ENCODE measurements at regions not wholly inside any gene's neighbourhood (a gene's known extent, or its start where the extent isn't known, plus 50 kb on each side); places are given as distances from the start of the nearest gene placed in this dataset.

- CTCF ChIA-PET: no interaction called here
- H3K27ac Mint-ChIP-seq: no peak overlapping the region
- no peak for DNase-seq
- H3K36me3 Mint-ChIP-seq (ENCODE audit: low read depth): no peaks in the 10 kb centered on the region
- no peaks in the 10 kb centered on the region for H3K4me1 Mint-ChIP-seq (ENCODE audit: low read depth)
- intact Hi-C loops (cut with micrococcal nuclease): no loop called here
- no peaks in the 10 kb centered on the region for H3K27me3 Mint-ChIP-seq (ENCODE audit: low read depth)
- H3K4me3 Mint-ChIP-seq: no peak overlapping the region
- no peaks in the 10 kb centered on the region for H3K9me3 Mint-ChIP-seq
These were observed 292.7 kb upstream of the AMOT start for GRCh38 chrX:113133316-113133715.

DNA sequence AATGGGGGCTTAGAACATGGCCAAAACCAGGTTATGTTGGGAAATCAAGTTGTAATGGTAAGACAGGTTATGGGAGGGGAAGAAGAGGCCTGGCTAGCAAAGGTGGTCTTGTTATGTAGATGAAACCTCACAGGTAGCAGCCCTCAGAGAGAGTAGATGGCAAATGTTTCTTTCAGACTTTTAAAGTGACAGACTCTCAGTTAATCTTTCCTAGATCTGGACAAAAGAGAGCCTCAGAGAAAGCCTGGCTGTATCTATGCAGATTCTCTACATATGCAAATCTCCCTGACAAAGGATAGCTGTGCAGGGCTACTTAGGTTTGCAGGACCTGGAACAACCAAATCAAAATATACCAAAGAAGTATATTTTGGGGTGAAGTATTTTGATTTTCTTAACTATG lies 284.1 kb upstream of the AMOT start:
- H3K27ac Mint-ChIP-seq: no peak overlapping the region
- H3K4me1 Mint-ChIP-seq (ENCODE audit: low read depth): no peaks in the 10 kb centered on the region
- DNase-seq: no peak
- intact Hi-C loops (cut with micrococcal nuclease): no loop called here
- H3K27me3 Mint-ChIP-seq (ENCODE audit: low read depth): no peaks in the 10 kb centered on the region
- no peaks in the 10 kb centered on the region for H3K36me3 Mint-ChIP-seq (ENCODE audit: low read depth)
- CTCF ChIA-PET: no interaction called here
- H3K9me3 Mint-ChIP-seq: no peaks in the 10 kb centered on the region
- H3K4me3 Mint-ChIP-seq: no peak overlapping the region

- CTCF ChIA-PET: no interaction called here
- no peak overlapping the region for H3K4me3 Mint-ChIP-seq
- no peak overlapping the region for H3K27ac Mint-ChIP-seq
- H3K27me3 Mint-ChIP-seq (ENCODE audit: low read depth): no peaks in the 10 kb centered on the region
- H3K4me1 Mint-ChIP-seq (ENCODE audit: low read depth): no peaks in the 10 kb centered on the region
- H3K9me3 Mint-ChIP-seq: no peaks in the 10 kb centered on the region
- no peak for DNase-seq
- intact Hi-C loops (cut with micrococcal nuclease): no loop called here
- no peaks in the 10 kb centered on the region for H3K36me3 Mint-ChIP-seq (ENCODE audit: low read depth)
These were observed 234.9 kb upstream of the AMOT start for GRCh38 chrX:113075521-113075920.

GRCh38 chrX:113059714-113060113 lies 219.1 kb upstream of the AMOT start:
- H3K27ac Mint-ChIP-seq: no peak overlapping the region
- no peak for DNase-seq
- CTCF ChIA-PET: no interaction called here
- intact Hi-C loops (cut with micrococcal nuclease): no loop called here
- no peak overlapping the region for H3K4me3 Mint-ChIP-seq
- peaks cover 8% of the 10 kb centered on the region for H3K9me3 Mint-ChIP-seq
- no peaks in the 10 kb centered on the region for H3K36me3 Mint-ChIP-seq (ENCODE audit: low read depth)
- H3K27me3 Mint-ChIP-seq (ENCODE audit: low read depth): no peaks in the 10 kb centered on the region
- H3K4me1 Mint-ChIP-seq (ENCODE audit: low read depth): no peaks in the 10 kb centered on the region

GRCh38 chrX:113058634-113059033 lies 218.0 kb upstream of the AMOT start:
- intact Hi-C loops (cut with micrococcal nuclease): no loop called here
- Mint-ChIP-seq H3K9me3 (peaks cover 8% of the 10 kb centered on the region), H3K4me1 (ENCODE audit: low read depth) (no peaks in the 10 kb centered on the region), H3K36me3 (ENCODE audit: low read depth) (no peaks in the 10 kb centered on the region), H3K27me3 (ENCODE audit: low read depth) (no peaks in the 10 kb centered on the region), H3K27ac (no peak overlapping the region), H3K4me3 (no peak overlapping the region)
- CTCF ChIA-PET: no interaction called here
- no peak for DNase-seq

DNA sequence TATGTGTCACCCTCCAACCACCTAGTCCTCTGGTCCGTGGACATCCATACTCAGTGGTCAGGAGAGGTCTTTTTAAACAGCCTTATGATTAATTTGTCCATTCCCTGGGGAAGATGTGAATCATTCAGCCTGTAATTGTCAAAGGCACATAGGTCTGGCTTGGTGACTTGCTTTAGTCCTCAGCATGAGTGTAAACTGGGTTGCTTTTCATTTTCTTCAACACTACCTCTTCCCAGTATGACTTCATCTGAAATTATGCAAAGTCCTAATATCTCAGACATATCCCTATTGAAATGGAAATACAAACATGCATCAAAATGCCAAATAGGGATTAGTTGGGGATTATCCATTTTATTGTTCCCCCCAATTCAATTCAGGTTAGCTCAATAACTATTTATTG lies 208.3 kb upstream of the AMOT start:
- Mint-ChIP-seq H3K36me3 (ENCODE audit: low read depth) (no peaks in the 10 kb centered on the region), H3K9me3 (peaks cover 2% of the 10 kb centered on the region), H3K4me1 (ENCODE audit: low read depth) (no peaks in the 10 kb centered on the region), H3K4me3 (no peak overlapping the region), H3K27me3 (ENCODE audit: low read depth) (no peaks in the 10 kb centered on the region), H3K27ac (no peak overlapping the region)
- no peak for DNase-seq
- intact Hi-C loops (cut with micrococcal nuclease): no loop called here
- CTCF ChIA-PET: no interaction called here

- Mint-ChIP-seq H3K4me3 (no peak overlapping the region), H3K36me3 (ENCODE audit: low read depth) (no peaks in the 10 kb centered on the region)
- CTCF ChIA-PET: no interaction called here
These were observed 207.8 kb upstream of the AMOT start for GRCh38 chrX:113048480-113048879.

GRCh38 chrX:113033966-113034680 lies 193.5 kb upstream of the AMOT start:
- no peaks in the 10 kb centered on the region for H3K4me1 Mint-ChIP-seq (ENCODE audit: low read depth)
- no peaks in the 10 kb centered on the region for H3K27me3 Mint-ChIP-seq (ENCODE audit: low read depth)
- H3K4me3 Mint-ChIP-seq: no peak overlapping the region
- DNase-seq: no peak
- CTCF ChIA-PET: no interaction called here
- no peaks in the 10 kb centered on the region for H3K36me3 Mint-ChIP-seq (ENCODE audit: low read depth)
- peaks cover 3% of the 10 kb centered on the region for H3K9me3 Mint-ChIP-seq
- intact Hi-C loops (cut with micrococcal nuclease): no loop called here
- no peak overlapping the region for H3K27ac Mint-ChIP-seq

More at GRCh38 chrX:113048480-113048879, 207.8 kb upstream of the AMOT start:
- H3K4me1 Mint-ChIP-seq (ENCODE audit: low read depth): no peaks in the 10 kb centered on the region
- no peaks in the 10 kb centered on the region for H3K27me3 Mint-ChIP-seq (ENCODE audit: low read depth)
- intact Hi-C loops (cut with micrococcal nuclease): no loop called here
- H3K9me3 Mint-ChIP-seq: peaks cover 2% of the 10 kb centered on the region
- DNase-seq: no peak
- H3K27ac Mint-ChIP-seq: no peak overlapping the region

GRCh38 chrX:113019958-113020357 lies 179.3 kb upstream of the AMOT start:
- no peaks in the 10 kb centered on the region for H3K9me3 Mint-ChIP-seq
- intact Hi-C loops (cut with micrococcal nuclease): no loop called here
- no peak overlapping the region for H3K27ac Mint-ChIP-seq
- no peak overlapping the region for H3K4me3 Mint-ChIP-seq
- H3K27me3 Mint-ChIP-seq (ENCODE audit: low read depth): peaks cover 1% of the 10 kb centered on the region
- DNase-seq: no peak
- no peaks in the 10 kb centered on the region for H3K36me3 Mint-ChIP-seq (ENCODE audit: low read depth)
- no peaks in the 10 kb centered on the region for H3K4me1 Mint-ChIP-seq (ENCODE audit: low read depth)
- CTCF ChIA-PET: no interaction called here

DNA sequence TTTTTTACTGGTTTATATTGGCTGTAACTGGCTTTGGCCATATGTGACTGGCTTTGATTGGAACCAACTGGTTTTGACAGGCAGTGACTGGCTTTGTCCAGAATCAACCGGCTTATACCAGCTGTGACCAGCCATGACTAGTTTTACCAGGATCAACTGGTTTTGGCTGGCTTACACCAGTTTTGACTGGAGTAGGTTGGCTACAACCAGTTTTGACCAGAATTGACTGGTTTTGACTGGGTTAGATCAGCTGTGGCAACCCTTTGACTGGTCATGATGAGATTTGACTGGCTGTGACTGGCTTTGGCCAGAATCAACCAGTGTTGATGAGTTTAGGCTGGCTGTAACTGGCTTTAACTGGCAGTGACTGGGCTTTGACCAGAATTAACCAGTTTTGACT lies 169.2 kb upstream of the AMOT start:
- no peak for DNase-seq
- Mint-ChIP-seq H3K36me3 (ENCODE audit: low read depth) (no peaks in the 10 kb centered on the region), H3K9me3 (no peaks in the 10 kb centered on the region), H3K4me1 (ENCODE audit: low read depth) (no peaks in the 10 kb centered on the region), H3K27ac (no peak overlapping the region), H3K4me3 (no peak overlapping the region), H3K27me3 (ENCODE audit: low read depth) (no peaks in the 10 kb centered on the region)
- intact Hi-C loops (cut with micrococcal nuclease): no loop called here
- CTCF ChIA-PET: no interaction called here

DNA sequence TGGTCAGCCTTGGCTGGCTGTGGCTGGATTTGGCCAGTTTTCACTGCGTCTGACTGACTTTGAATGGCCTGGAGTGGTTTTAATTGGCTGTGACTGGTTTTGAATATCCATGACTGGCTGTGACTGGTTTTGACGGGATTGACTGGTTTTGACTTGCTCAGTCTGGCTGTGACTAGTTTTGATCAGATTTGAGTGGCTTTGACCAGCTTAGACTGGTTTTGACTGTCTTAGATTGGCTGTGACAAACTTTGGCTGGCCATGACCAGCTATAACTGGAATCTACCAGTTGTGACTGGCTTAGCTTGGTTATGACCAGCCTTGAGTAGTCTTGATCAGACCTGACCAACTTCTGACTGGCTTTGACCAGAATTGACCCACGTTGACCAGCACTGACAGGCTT lies 168.4 kb upstream of the AMOT start:
- H3K4me3 Mint-ChIP-seq: no peak overlapping the region
- CTCF ChIA-PET: interaction anchor here (0.7 kb wide), 1 partner anchor 124 kb away, joined by 5 read pairs; no protein-coding TSS in a partner anchor
- intact Hi-C loops (cut with micrococcal nuclease): no loop called here
- no peak overlapping the region for H3K27ac Mint-ChIP-seq
- H3K9me3 Mint-ChIP-seq: no peaks in the 10 kb centered on the region
- no peaks in the 10 kb centered on the region for H3K36me3 Mint-ChIP-seq (ENCODE audit: low read depth)
- H3K27me3 Mint-ChIP-seq (ENCODE audit: low read depth): no peaks in the 10 kb centered on the region
- DNase-seq: no peak
- H3K4me1 Mint-ChIP-seq (ENCODE audit: low read depth): no peaks in the 10 kb centered on the region

DNA sequence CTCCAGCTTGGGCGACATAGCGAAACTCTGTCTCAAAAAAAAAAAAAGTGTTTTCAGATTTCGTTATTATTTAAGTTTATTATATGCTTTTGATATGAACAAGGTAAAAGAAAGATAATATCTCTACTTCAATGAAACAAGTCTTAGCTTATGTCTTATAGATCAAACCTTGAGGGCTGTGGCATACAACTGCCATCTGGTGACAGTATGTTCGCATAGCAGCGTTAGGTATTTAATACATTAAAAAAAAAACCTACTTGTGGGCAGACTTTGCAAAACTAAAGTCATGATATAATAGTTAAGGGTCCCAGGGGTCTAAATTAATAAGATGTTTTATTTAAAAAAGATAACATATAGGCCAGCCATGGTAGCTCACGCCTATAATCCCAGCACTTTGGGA lies 161.2 kb upstream of the AMOT start:
- no peaks in the 10 kb centered on the region for H3K4me1 Mint-ChIP-seq (ENCODE audit: low read depth)
- intact Hi-C loops (cut with micrococcal nuclease): no loop called here
- no peak overlapping the region for H3K4me3 Mint-ChIP-seq
- no peaks in the 10 kb centered on the region for H3K9me3 Mint-ChIP-seq
- CTCF ChIA-PET: no interaction called here
- H3K36me3 Mint-ChIP-seq (ENCODE audit: low read depth): no peaks in the 10 kb centered on the region
- H3K27ac Mint-ChIP-seq: no peak overlapping the region
- no peak for DNase-seq
- peaks cover 4% of the 10 kb centered on the region for H3K27me3 Mint-ChIP-seq (ENCODE audit: low read depth)

GRCh38 chrX:112997991-112998390 lies 157.4 kb upstream of the AMOT start:
- H3K4me3 Mint-ChIP-seq: no peak overlapping the region
- no peak overlapping the region for H3K27ac Mint-ChIP-seq
- intact Hi-C loops (cut with micrococcal nuclease): no loop called here
- H3K27me3 Mint-ChIP-seq (ENCODE audit: low read depth): peaks cover 4% of the 10 kb centered on the region
- CTCF ChIA-PET: no interaction called here
- H3K36me3 Mint-ChIP-seq (ENCODE audit: low read depth): no peaks in the 10 kb centered on the region
- H3K4me1 Mint-ChIP-seq (ENCODE audit: low read depth): no peaks in the 10 kb centered on the region
- DNase-seq: no peak
- no peaks in the 10 kb centered on the region for H3K9me3 Mint-ChIP-seq

DNA sequence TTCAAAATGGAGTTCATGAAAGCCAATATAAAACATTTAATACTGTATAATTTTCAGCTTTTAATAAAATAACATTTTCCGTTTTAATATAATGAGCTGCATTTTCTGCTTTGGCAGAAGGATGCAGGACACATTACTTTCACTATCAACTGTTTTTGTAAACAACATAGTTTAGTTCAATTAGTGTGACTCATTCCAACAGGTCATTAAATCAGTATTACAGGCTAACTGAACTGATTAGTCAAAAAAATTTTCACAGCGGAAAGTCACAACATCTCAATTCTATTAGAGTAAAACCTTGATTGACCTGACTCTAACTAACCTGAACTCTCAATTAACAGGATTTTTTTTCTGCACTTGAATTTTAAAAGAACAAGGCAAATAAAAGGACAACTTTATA lies 151.2 kb upstream of the AMOT start:
- CTCF ChIA-PET: no interaction called here
- no peak overlapping the region for H3K27ac Mint-ChIP-seq

More for the DNA sequence above, 151.2 kb upstream of the AMOT start:
- intact Hi-C loops (cut with micrococcal nuclease): no loop called here
- Mint-ChIP-seq H3K27me3 (ENCODE audit: low read depth) (no peaks in the 10 kb centered on the region), H3K9me3 (no peaks in the 10 kb centered on the region), H3K4me3 (no peak overlapping the region), H3K36me3 (ENCODE audit: low read depth) (no peaks in the 10 kb centered on the region), H3K4me1 (ENCODE audit: low read depth) (no peaks in the 10 kb centered on the region)
- no peak for DNase-seq
